Gastroesophageal sphincter (tissue), 4 donors: ENCODE measurements at regions not wholly inside any gene's neighbourhood (a gene's known extent, or its start where the extent isn't known, plus 50 kb on each side); places are given as distances from the start of the nearest gene placed in this dataset.
A peak's percentile ranks its signal among the peaks of the same experiment; 100 is the strongest.

Experiments
- ATAC-seq: fragments of 150-250 bp; one replicate; pipeline ENCODE4 v1.9.1; 2016; ENCODE audit warnings: mild to moderate bottlenecking, moderate library complexity
- H3K27ac ChIP-seq, 4 donors: fragments of 200-600 bp; sonication (generic) in 3 of 4; 1 replicate in 3 of 4; 2 replicates in 1 of 4; pipeline ENCODE4 v1.5.1; 2016 to 2019
- H3K27me3 ChIP-seq: fragments of 200-600 bp; sonication (generic); one replicate; pipeline ENCODE4 v1.5.1; 2019
- H3K36me3 ChIP-seq, 2 donors: fragments of 200-600 bp; sonication (generic); one replicate each; pipeline ENCODE4 v1.5.1; 2019; ENCODE audit warnings: control low read depth in 1 of 2
- H3K4me1 ChIP-seq, 3 donors: fragments of 200-600 bp; sonication (generic); 1 replicate in 2 of 3; 2 replicates in 1 of 3; pipeline ENCODE4 v1.5.1; 2016 to 2019; ENCODE audit warnings: control low read depth in 2 of 3
- H3K4me3 ChIP-seq, 2 donors: fragments of 200-600 bp; sonication (generic); one replicate each; pipeline ENCODE4 v1.5.1; 2019; ENCODE audit warnings: mild to moderate bottlenecking in 1 of 2, moderate library complexity in 1 of 2
- H3K9me3 ChIP-seq, 3 donors: fragments of 200-600 bp; sonication (generic); one replicate each; pipeline ENCODE4 v1.5.1; 2017 to 2019; ENCODE audit warnings: control low read depth in 2 of 3
- CTCF ChIP-seq, 4 experiments: fragments of 200-600 bp in 2 of 4; fragments of 450-650 bp in 2 of 4; sonication (generic) in 1 of 4; IDR thresholded peaks; one replicate each; pipeline ENCODE4 v1.5.1; 2017 to 2019; ENCODE audit warnings: antibody characterized with exemption in 4 of 4, mild to moderate bottlenecking in 2 of 4, moderate library complexity in 2 of 4
- EP300 ChIP-seq: sonication (generic); formaldehyde crosslinking; IDR thresholded peaks from one replicate; pipeline ENCODE4 v1.6.1; 2017; ENCODE audit warnings: antibody characterized with exemption, mild to moderate bottlenecking
- POLR2A ChIP-seq, 2 donors: fragments of 450-650 bp; IDR thresholded peaks; one replicate each; pipeline ENCODE4 v1.6.1; 2017; ENCODE audit warnings: antibody characterized with exemption in 2 of 2, mild to moderate bottlenecking in 2 of 2, moderate library complexity in 1 of 2
- POLR2AphosphoS5 ChIP-seq: sonication (generic); formaldehyde crosslinking; IDR thresholded peaks from one replicate; pipeline ENCODE4 v1.6.1; 2017; ENCODE audit warnings: antibody characterized with exemption
- WGBS, 2 donors: methylation state at CpG; one replicate each; pipeline ENCODE4 v1.1.5; 2018; ENCODE audit warnings: low coverage in 1 of 2; 5-methylcytosine and 5-hydroxymethylcytosine counted together

- 49 to 95% methylated on average over 2 of the region's 2 CpGs for WGBS, 2 donors
- Histone ChIP-seq H3K36me3 (no peaks in the 10 kb centered on the region), H3K27me3 (no peaks in the 10 kb centered on the region), H3K4me1 (peaks cover 0 to 11% (median 0%) of the 10 kb centered on the region in 3 donors), H3K27ac (no peak overlapping the region), H3K9me3 (no peaks in the 10 kb centered on the region), H3K4me3 (no peak overlapping the region)
- ATAC-seq, result no peak
- TF ChIP-seq POLR2AphosphoS5 (no peak), CTCF (IDR thresholded peaks at IDR 0.05) (no peak), EP300 (no peak), POLR2A (IDR thresholded peaks at IDR 0.05) (no peak)
These were observed 488.7 kb upstream of the ID2 start for GRCh38 chr2:8193146-8193545.

GRCh38 chr2:8193686-8194615, 487.9 kb upstream of the ID2 start:
- Histone ChIP-seq H3K36me3 (no peaks in the 10 kb centered on the region), H3K27ac (no peak overlapping the region), H3K4me3 (peak overlapping the region in 1 of 2 donors; percentile 18), H3K4me1 (peaks cover 0 to 11% (median 0%) of the 10 kb centered on the region in 3 donors), H3K9me3 (no peaks in the 10 kb centered on the region), H3K27me3 (no peaks in the 10 kb centered on the region)
- no peak for TF ChIP-seq POLR2AphosphoS5
- ATAC-seq, result no peak
- WGBS, 2 donors, result 56 to 73% methylated on average over 7 to 15 of the region's 15 CpGs

GRCh38 chr2:8195784-8196183, 486.1 kb upstream of the ID2 start:
- TF ChIP-seq POLR2A (IDR thresholded peaks at IDR 0.05), result no peak
- no peak for TF ChIP-seq CTCF (IDR thresholded peaks at IDR 0.05)
- TF ChIP-seq EP300, result no peak
- TF ChIP-seq POLR2AphosphoS5, result no peak
- Histone ChIP-seq H3K4me1 (peaks cover 0 to 11% (median 0%) of the 10 kb centered on the region in 3 donors), H3K27me3 (no peaks in the 10 kb centered on the region), H3K4me3 (no peak overlapping the region), H3K36me3 (no peaks in the 10 kb centered on the region), H3K9me3 (no peaks in the 10 kb centered on the region), H3K27ac (no peak overlapping the region)
- 64 to 89% methylated on average over 1 of the region's 1 CpG for WGBS, 2 donors
- ATAC-seq, result no peak

GRCh38 chr2:8196316-8196715, 485.5 kb upstream of the ID2 start:
- no peak overlapping the region for H3K4me3 ChIP-seq
- H3K36me3 ChIP-seq, result no peaks in the 10 kb centered on the region
- H3K9me3 ChIP-seq, result no peaks in the 10 kb centered on the region
- no peak for TF ChIP-seq CTCF (IDR thresholded peaks at IDR 0.05)
- TF ChIP-seq POLR2A (IDR thresholded peaks at IDR 0.05), result no peak
- TF ChIP-seq EP300, result no peak
- no peak for TF ChIP-seq POLR2AphosphoS5
- peaks cover 0 to 11% (median 0%) of the 10 kb centered on the region in 3 donors for H3K4me1 ChIP-seq
- 79 to 88% methylated on average over 2 to 3 of the region's 3 CpGs for WGBS, 2 donors
- no peak for ATAC-seq
- H3K27me3 ChIP-seq, result no peaks in the 10 kb centered on the region
- no peak overlapping the region for H3K27ac ChIP-seq

- no peak for ATAC-seq
- Histone ChIP-seq H3K9me3 (no peaks in the 10 kb centered on the region), H3K36me3 (no peaks in the 10 kb centered on the region), H3K4me3 (no peak overlapping the region), H3K27ac (no peak overlapping the region), H3K4me1 (peaks cover 0 to 11% (median 0%) of the 10 kb centered on the region in 3 donors), H3K27me3 (no peaks in the 10 kb centered on the region)
- TF ChIP-seq POLR2AphosphoS5 (no peak), EP300 (no peak), POLR2A (IDR thresholded peaks at IDR 0.05) (no peak), CTCF (IDR thresholded peaks at IDR 0.05) (no peak)
- 89 to 100% methylated on average over 3 to 4 of the region's 4 CpGs for WGBS, 2 donors
These were observed 484.8 kb upstream of the ID2 start for GRCh38 chr2:8197101-8197500.
